ENCODE measurements at regions not wholly inside any gene's neighbourhood (a gene's known extent, or its start where the extent isn't known, plus 50 kb on each side); places are given as distances from the start of the nearest gene placed in this dataset.

DNA sequence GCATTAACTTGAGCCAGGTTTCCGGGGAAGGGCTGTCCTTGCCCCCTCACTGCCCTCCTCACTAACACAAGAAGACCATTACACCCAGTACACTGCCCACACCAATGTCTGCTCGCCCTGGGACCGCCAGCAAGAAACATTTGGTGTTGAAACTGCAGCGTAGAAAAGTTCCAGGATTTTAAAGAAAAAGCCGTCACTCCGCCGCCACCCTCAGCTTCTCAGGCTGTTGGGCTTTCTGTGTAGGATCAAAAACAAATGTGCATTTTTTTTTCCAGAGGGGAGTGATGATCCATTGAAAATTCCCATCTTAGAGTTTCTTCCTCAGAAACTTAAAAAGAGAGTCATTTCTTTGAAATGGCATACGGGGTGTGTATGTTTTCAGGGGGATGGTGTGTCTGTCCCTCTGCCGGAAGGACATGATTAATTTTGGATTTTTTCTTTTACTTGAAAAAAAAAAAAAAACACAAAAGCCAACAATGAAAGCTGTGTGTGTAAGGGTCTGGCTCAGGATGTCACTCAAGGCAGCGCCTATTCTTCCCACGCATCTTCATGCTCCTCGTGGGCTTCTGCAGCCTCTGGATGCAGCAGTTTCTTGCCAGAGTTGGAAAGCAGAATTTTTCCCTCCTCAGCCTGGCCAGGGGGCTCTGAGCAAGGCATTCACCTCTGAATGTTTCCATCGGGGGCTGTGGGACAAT is 184.9 kb downstream of the GLI2 start:
- in situ Hi-C loops (cut with MboI), result no loop called here
- Histone ChIP-seq H3K4me2 (ENCODE audit: control insufficient read depth, insufficient read depth) (no peak overlapping the region), H3K9me3 (replicated peaks; ENCODE audit: control insufficient read depth, insufficient read depth, low read length) (no peaks in the 10 kb centered on the region), H3K79me2 (ENCODE audit: control insufficient read depth, insufficient read depth, low read length) (no peaks in the 10 kb centered on the region), H3K4me3 (no peak overlapping the region), H2AFZ (ENCODE audit: control insufficient read depth, low read depth, low read length) (no peak overlapping the region), H3K36me3 (ENCODE audit: control insufficient read depth in 2 of 2, insufficient read depth in 2 of 2, low read length in 1 of 2) (no peaks in the 10 kb centered on the region), H3K4me1 (ENCODE audit: control insufficient read depth, insufficient read depth, low read length) (no peaks in the 10 kb centered on the region), H3K9ac (ENCODE audit: control insufficient read depth, insufficient read depth, low read length) (no peak overlapping the region), H3K27me3 (replicated peaks in 1 of 2; ENCODE audit: control insufficient read depth in 2 of 2, insufficient read depth in 2 of 2, low read length in 1 of 2) (no peaks in the 10 kb centered on the region; a peak in 1 of 4 replicates), H3K27ac (ENCODE audit: control insufficient read depth, insufficient read depth) (no peak overlapping the region), H4K20me1 (ENCODE audit: control insufficient read depth, insufficient read depth) (no peaks in the 10 kb centered on the region)
- ATAC-seq, result no peak
- BruUV-seq (replicated peaks), result no TSS peak
- ChIA-PET POLR2A (interaction anchor here (0.6 kb wide), 1 partner anchor 166 kb away, joined by 4 read pairs; no protein-coding TSS in a partner anchor), SMC1A (ENCODE audit: uncharacterized antibody, unreplicated experiment) (no interaction called here), RAD21 (ENCODE audit: unreplicated experiment) (no interaction called here), CTCF (no interaction called here)
- FAIRE-seq, result no peak
- intact Hi-C loops (cut with micrococcal nuclease; ENCODE audit: unreplicated experiment), result no loop called here
- TF ChIP-seq PAX8 (IDR thresholded peaks at IDR 0.05) (no peak), RUNX3 (IDR thresholded peaks at IDR 0.05; ENCODE audit: low read length) (no peak), GABPA (IDR thresholded peaks at IDR 0.05; ENCODE audit: low read depth) (no peak), MYC (IDR thresholded peaks at IDR 0.05; ENCODE audit: insufficient read depth, insufficient read length, insufficient replicate concordance, low read length, severe bottlenecking) (no peak), NR2C2 (IDR thresholded peaks at IDR 0.05; ENCODE audit: borderline replicate concordance, control insufficient read depth, insufficient read length, low read depth) (no peak), HDGF (IDR thresholded peaks at IDR 0.05) (no peak), WRNIP1 (IDR thresholded peaks at IDR 0.05; ENCODE audit: borderline replicate concordance, low read depth, low read length) (no peak), KLF5 (IDR thresholded peaks at IDR 0.05; ENCODE audit: partially characterized antibody) (no peak), NR2C1 (IDR thresholded peaks at IDR 0.05) (no peak), RELA (IDR thresholded peaks at IDR 0.05; ENCODE audit: borderline replicate concordance, partially characterized antibody) (no peak)
- DNase-seq (ENCODE audit: low read depth, low spot score), result no peak
- whole genome bisulfite sequencing (ENCODE audit: insufficient coverage, insufficient replicate concordance, low lambda C conversion rate, missing lambda C conversion rate), result 22% methylated on average over 13 of the region's 13 CpGs
